ENCODE measurements at regions not wholly inside any gene's neighbourhood (a gene's known extent, or its start where the extent isn't known, plus 50 kb on each side); places are given as distances from the start of the nearest gene placed in this dataset.

DNA sequence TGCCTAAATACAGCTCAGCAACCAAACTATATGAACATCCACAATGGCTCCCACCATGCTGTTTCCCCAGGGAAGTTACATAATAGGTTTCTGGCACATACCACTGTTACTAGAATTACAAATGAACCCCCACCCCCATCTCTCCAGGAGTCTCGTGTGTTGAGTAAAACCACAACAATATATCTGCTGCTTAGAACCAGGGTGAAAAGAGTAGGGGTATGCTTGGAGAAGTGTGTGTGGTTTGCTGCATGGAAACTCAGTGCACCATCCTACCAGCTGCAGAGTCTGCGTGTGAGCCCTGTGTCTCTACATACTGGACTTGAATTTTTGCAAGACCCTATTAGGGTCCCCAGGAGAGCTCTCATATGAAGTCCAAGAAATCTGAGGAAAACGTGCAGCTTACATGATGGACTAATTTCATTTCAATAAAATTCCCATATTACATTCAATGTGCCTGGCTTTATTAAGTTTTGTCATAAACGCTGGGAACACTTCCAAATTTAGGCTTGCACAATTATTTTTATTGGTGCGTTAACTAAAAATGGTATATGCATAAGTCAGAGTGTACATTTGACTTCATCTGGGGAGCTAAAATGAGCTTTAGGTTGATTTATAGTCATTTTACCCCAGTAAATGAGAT, 104.5 kb upstream of the NFIB start:
- TF ChIP-seq, protein P1, sequence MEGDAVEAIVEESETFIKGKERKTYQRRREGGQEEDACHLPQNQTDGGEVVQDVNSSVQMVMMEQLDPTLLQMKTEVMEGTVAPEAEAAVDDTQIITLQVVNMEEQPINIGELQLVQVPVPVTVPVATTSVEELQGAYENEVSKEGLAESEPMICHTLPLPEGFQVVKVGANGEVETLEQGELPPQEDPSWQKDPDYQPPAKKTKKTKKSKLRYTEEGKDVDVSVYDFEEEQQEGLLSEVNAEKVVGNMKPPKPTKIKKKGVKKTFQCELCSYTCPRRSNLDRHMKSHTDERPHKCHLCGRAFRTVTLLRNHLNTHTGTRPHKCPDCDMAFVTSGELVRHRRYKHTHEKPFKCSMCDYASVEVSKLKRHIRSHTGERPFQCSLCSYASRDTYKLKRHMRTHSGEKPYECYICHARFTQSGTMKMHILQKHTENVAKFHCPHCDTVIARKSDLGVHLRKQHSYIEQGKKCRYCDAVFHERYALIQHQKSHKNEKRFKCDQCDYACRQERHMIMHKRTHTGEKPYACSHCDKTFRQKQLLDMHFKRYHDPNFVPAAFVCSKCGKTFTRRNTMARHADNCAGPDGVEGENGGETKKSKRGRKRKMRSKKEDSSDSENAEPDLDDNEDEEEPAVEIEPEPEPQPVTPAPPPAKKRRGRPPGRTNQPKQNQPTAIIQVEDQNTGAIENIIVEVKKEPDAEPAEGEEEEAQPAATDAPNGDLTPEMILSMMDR (IDR thresholded peaks at IDR 0.05): no peak
- TF ChIP-seq POLR2AphosphoS5 (IDR thresholded peaks at IDR 0.05): no peak
